Liver (tissue), 2 donors: ENCODE measurements at regions not wholly inside any gene's neighbourhood (a gene's known extent, or its start where the extent isn't known, plus 50 kb on each side); places are given as distances from the start of the nearest gene placed in this dataset.

Experiments used
- HNF4A ChIP-seq, 2 donors: conservative IDR thresholded peaks; 2 replicates each; pipeline ENCODE4 v1.6.1; 2016; ENCODE audit warnings: antibody characterized with exemption in 2 of 2, mild to moderate bottlenecking in 2 of 2
- RAD21 ChIP-seq, 2 donors: IDR thresholded peaks; 2 replicates each; pipeline ENCODE4 v1.6.1; 2016; ENCODE audit warnings: antibody characterized with exemption in 2 of 2, mild to moderate bottlenecking in 2 of 2
- SP1 ChIP-seq: IDR thresholded peaks from 2 replicates; pipeline ENCODE4 v1.6.1; 2018; ENCODE audit warnings: antibody characterized with exemption, mild to moderate bottlenecking
- YY1 ChIP-seq: IDR thresholded peaks from 2 replicates; pipeline ENCODE4 v1.6.1; 2016; ENCODE audit warnings: antibody characterized with exemption, mild to moderate bottlenecking
- TF ChIP-seq, protein P1 (sequence below): IDR thresholded peaks from 2 replicates; pipeline ENCODE4 v1.6.1; 2016; ENCODE audit warnings: antibody characterized with exemption
- donor health status: healthy.

DNA sequence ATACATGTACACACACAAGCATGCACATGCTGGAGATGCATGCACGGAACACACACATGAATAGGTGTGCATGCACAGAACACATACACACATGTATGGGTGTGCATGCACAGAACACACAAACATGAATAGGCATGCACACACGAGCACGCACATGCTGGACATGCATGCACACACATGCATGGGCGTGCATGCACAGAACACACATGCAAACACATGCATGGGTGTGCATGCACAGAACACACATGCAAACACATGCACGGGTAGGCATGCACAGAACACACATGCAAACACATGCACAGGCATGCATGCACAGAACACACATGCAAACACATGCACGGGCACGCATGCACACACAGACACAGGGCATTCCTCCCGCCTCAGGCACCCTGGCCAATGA, 382.3 kb downstream of the IRX2 start:
- no peak for TF ChIP-seq YY1
- no peak for TF ChIP-seq HNF4A (conservative IDR thresholded peaks at IDR 0.05)
- TF ChIP-seq SP1 = no peak
- TF ChIP-seq, protein P1, sequence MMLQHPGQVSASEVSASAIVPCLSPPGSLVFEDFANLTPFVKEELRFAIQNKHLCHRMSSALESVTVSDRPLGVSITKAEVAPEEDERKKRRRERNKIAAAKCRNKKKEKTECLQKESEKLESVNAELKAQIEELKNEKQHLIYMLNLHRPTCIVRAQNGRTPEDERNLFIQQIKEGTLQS = no peak
- TF ChIP-seq RAD21 (IDR thresholded peaks at IDR 0.05) = no peak
